Endothelial cell (in vitro differentiated cells): ENCODE measurements at regions not wholly inside any gene's neighbourhood (a gene's known extent, or its start where the extent isn't known, plus 50 kb on each side); places are given as distances from the start of the nearest gene placed in this dataset.

Experiments
- DNase-seq: peaks from one replicate; pipeline ENCODE4 v3.0.0; 2021; ENCODE audit warnings: low spot score
- H3K27ac Mint-ChIP-seq: one replicate; pipeline ENCODE4 v1.8.0; 2021; ENCODE audit warnings: mixed read lengths, inconsistent platforms; ENCODE audit not compliant: unreplicated experiment
- H3K27me3 Mint-ChIP-seq: one replicate; pipeline ENCODE4 v1.8.0; 2021; ENCODE audit warnings: mild to moderate bottlenecking, moderate library complexity, mixed read lengths, inconsistent platforms; ENCODE audit not compliant: unreplicated experiment
- H3K36me3 Mint-ChIP-seq: one replicate; pipeline ENCODE4 v1.8.0; 2021; ENCODE audit warnings: mild to moderate bottlenecking, low read depth, mixed read lengths, inconsistent platforms; ENCODE audit not compliant: unreplicated experiment
- H3K4me1 Mint-ChIP-seq: one replicate; pipeline ENCODE4 v1.8.0; 2021; ENCODE audit warnings: mild to moderate bottlenecking, mixed read lengths, inconsistent platforms; ENCODE audit not compliant: unreplicated experiment
- H3K4me3 Mint-ChIP-seq: one replicate; pipeline ENCODE4 v1.8.0; 2021; ENCODE audit warnings: mild to moderate bottlenecking, mixed read lengths, inconsistent platforms; ENCODE audit not compliant: unreplicated experiment
- H3K9me3 Mint-ChIP-seq: one replicate; pipeline ENCODE4 v1.8.0; 2021; ENCODE audit warnings: mixed read lengths, inconsistent platforms; ENCODE audit not compliant: unreplicated experiment
- CTCF ChIP-seq: fragments of 200-600 bp; sonication (generic); IDR thresholded peaks from one replicate; pipeline ENCODE4 v1.5.0; 2021; ENCODE audit warnings: antibody characterized with exemption; ENCODE audit not compliant: unreplicated experiment

GRCh38 chr2:891734-892133, 58.9 kb upstream of the SNTG2 start:
- peaks cover 24% of the 10 kb centered on the region for H3K4me1 Mint-ChIP-seq

DNA sequence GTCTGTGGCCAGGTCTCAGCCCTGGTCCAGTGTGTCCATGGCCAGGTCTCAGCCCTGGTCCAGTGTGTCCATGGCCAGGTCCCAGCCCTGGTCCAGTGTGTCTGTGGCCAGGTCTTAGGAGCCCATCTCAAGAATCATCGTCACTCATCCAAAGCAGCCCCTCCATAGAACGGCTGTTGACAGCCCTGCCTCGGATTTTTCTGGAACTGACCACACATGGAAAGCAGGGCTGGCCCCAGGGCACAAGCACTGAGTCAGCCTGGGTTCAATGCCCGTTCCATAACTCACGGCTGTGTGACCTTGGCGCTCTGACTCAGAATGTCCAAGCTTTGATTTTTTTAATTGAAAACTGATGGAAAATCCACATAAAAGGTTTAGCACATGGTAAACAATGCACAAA, 59.9 kb upstream of the SNTG2 start:
- Mint-ChIP-seq H3K27ac (no peak overlapping the region), H3K27me3 (peaks cover 2% of the 10 kb centered on the region), H3K36me3 (no peaks in the 10 kb centered on the region), H3K9me3 (no peaks in the 10 kb centered on the region), H3K4me3 (no peak overlapping the region), H3K4me1 (peaks cover 24% of the 10 kb centered on the region)
- DNase-seq, result no peak
- no peak for TF ChIP-seq CTCF

More at GRCh38 chr2:891734-892133, 58.9 kb upstream of the SNTG2 start:
- no peaks in the 10 kb centered on the region for H3K9me3 Mint-ChIP-seq
- H3K27ac Mint-ChIP-seq, result no peak overlapping the region
- no peak for DNase-seq
- no peak overlapping the region for H3K4me3 Mint-ChIP-seq
- peaks cover 2% of the 10 kb centered on the region for H3K27me3 Mint-ChIP-seq
- no peak for TF ChIP-seq CTCF
- peaks cover 6% of the 10 kb centered on the region for H3K36me3 Mint-ChIP-seq

DNA sequence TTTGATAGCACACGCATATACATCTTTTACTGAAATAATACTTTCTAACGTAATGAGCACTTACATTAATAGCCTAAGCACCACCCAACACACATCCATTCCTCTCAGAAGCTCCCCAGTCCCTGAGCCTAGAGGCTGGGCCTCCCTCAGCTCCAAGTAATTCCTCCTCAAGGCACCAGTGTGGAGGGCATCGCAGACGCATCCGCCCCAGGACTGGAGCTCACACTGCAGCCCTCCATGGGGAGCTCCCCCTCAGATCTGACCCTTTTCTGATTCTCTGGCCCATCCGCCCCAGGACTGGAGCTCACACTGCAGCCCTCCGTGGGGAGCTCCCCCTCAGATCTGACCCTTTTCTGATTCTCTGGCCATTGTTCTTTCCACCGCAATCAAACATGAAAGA, 60.4 kb upstream of the SNTG2 start:
- no peak for DNase-seq
- Mint-ChIP-seq H3K27me3 (no peaks in the 10 kb centered on the region), H3K9me3 (no peaks in the 10 kb centered on the region), H3K36me3 (no peaks in the 10 kb centered on the region), H3K27ac (peak overlapping the region; percentile 11), H3K4me3 (no peak overlapping the region), H3K4me1 (peaks cover 24% of the 10 kb centered on the region)
- TF ChIP-seq CTCF, result no peak

GRCh38 chr2:888906-889566, 61.6 kb upstream of the SNTG2 start:
- no peaks in the 10 kb centered on the region for H3K9me3 Mint-ChIP-seq
- TF ChIP-seq CTCF, result no peak
- no peaks in the 10 kb centered on the region for H3K36me3 Mint-ChIP-seq
- DNase-seq, result no peak
- peak overlapping the region; percentile 74 for H3K27ac Mint-ChIP-seq
- H3K4me1 Mint-ChIP-seq, result peaks cover 29% of the 10 kb centered on the region
- no peaks in the 10 kb centered on the region for H3K27me3 Mint-ChIP-seq
- no peak overlapping the region for H3K4me3 Mint-ChIP-seq

DNA sequence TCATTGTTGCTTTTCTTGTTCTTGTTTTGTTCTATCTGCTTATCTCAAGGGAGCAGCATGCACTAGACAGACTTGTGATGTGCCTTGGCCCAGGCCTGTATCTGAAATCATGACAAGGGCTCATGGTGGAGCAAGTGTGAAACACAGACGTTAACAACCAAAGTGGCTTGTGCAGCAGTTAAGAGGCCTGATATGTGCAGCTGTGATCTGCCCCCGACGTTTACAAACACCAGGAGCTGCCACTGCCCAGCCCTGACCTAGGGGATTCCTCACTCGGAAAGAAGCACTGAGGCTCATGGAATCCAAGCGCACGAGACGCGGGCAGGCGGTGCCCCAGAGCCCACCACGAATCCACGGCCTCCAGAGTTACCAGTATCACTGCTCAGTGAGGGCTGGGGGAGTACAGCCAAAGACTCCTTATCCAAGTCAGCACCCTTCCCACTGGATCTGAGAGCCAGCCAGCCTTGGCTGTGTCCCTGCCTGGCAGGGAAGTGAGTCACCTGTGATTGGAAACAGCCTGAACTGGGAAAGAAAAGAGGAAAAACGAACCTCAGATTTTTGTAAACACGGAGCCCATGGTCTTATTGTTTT, 62.3 kb upstream of the SNTG2 start:
- Mint-ChIP-seq H3K9me3 (no peaks in the 10 kb centered on the region), H3K4me1 (peaks cover 29% of the 10 kb centered on the region), H3K27ac (no peak overlapping the region), H3K27me3 (no peaks in the 10 kb centered on the region), H3K4me3 (no peak overlapping the region), H3K36me3 (no peaks in the 10 kb centered on the region)
- no peak for TF ChIP-seq CTCF
- no peak for DNase-seq
